Right atrium auricular region (tissue), 2 donors: ENCODE measurements at regions not wholly inside any gene's neighbourhood (a gene's known extent, or its start where the extent isn't known, plus 50 kb on each side); places are given as distances from the start of the nearest gene placed in this dataset.

ENCODE experiments used
- DNase-seq: peaks from one replicate; pipeline ENCODE4 v3.0.0-alpha.2; 2019; ENCODE audit warnings: low spot score
- H3K27ac ChIP-seq, 2 donors: fragments of 200-600 bp; sonication (generic); 1 replicate in 1 of 2; 2 replicates in 1 of 2; pipeline ENCODE4 v1.5.1; 2016 to 2019
- H3K27me3 ChIP-seq, 2 donors: fragments of 200-600 bp; sonication (generic); one replicate each; pipeline versions ENCODE4 v1.5.1 to v1.6.0; 2017 to 2019
- H3K36me3 ChIP-seq: fragments of 200-600 bp; sonication (generic); one replicate; pipeline ENCODE4 v1.5.1; 2016
- H3K4me1 ChIP-seq, 2 donors: fragments of 200-600 bp; sonication (generic); one replicate each; pipeline versions ENCODE4 v1.5.1 to v1.6.0; 2017 to 2019
- H3K4me3 ChIP-seq, 2 donors: fragments of 200-600 bp; sonication (generic); 1 replicate in 1 of 2; 2 replicates in 1 of 2; pipeline ENCODE4 v1.5.1; 2017 to 2019; ENCODE audit warnings: mild to moderate bottlenecking in 1 of 2, moderate library complexity in 1 of 2
- H3K9me3 ChIP-seq, 2 donors: fragments of 200-600 bp; sonication (generic); one replicate each; pipeline ENCODE4 v1.5.1; 2019
- CTCF ChIP-seq, 2 donors: fragments of 200-600 bp; sonication (generic); IDR thresholded peaks; one replicate each; pipeline ENCODE4 v1.5.1; 2019; ENCODE audit warnings: antibody characterized with exemption in 2 of 2

GRCh38 chr15:94162939-94163338 lies 68.4 kb upstream of the MCTP2 start:
- no peak for TF ChIP-seq CTCF (IDR thresholded peaks at IDR 0.05)
- H3K27me3 ChIP-seq, result no peaks in the 10 kb centered on the region
- DNase-seq, result no peak

GRCh38 chr15:94154255-94154654 lies 77.1 kb upstream of the MCTP2 start:
- H3K4me3 ChIP-seq, result no peak overlapping the region
- no peak overlapping the region for H3K27ac ChIP-seq
- H3K36me3 ChIP-seq, result no peaks in the 10 kb centered on the region
- DNase-seq, result no peak
- no peaks in the 10 kb centered on the region for H3K4me1 ChIP-seq
- H3K27me3 ChIP-seq, result no peaks in the 10 kb centered on the region
- no peak for TF ChIP-seq CTCF (IDR thresholded peaks at IDR 0.05)
- no peaks in the 10 kb centered on the region for H3K9me3 ChIP-seq

More at GRCh38 chr15:94162939-94163338, 68.4 kb upstream of the MCTP2 start:
- Histone ChIP-seq H3K36me3 (no peaks in the 10 kb centered on the region), H3K9me3 (no peaks in the 10 kb centered on the region), H3K4me1 (no peaks in the 10 kb centered on the region), H3K4me3 (no peak overlapping the region), H3K27ac (no peak overlapping the region)

GRCh38 chr15:94145046-94145445 lies 86.3 kb upstream of the MCTP2 start:
- no peaks in the 10 kb centered on the region for H3K4me1 ChIP-seq
- no peaks in the 10 kb centered on the region for H3K27me3 ChIP-seq
- no peaks in the 10 kb centered on the region for H3K9me3 ChIP-seq
- no peaks in the 10 kb centered on the region for H3K36me3 ChIP-seq
- no peak for DNase-seq
- no peak for TF ChIP-seq CTCF (IDR thresholded peaks at IDR 0.05)
- H3K4me3 ChIP-seq, result no peak overlapping the region
- no peak overlapping the region for H3K27ac ChIP-seq

- no peak overlapping the region for H3K27ac ChIP-seq
- H3K36me3 ChIP-seq, result no peaks in the 10 kb centered on the region
- TF ChIP-seq CTCF (IDR thresholded peaks at IDR 0.05), result no peak
- no peaks in the 10 kb centered on the region for H3K9me3 ChIP-seq
- no peaks in the 10 kb centered on the region for H3K27me3 ChIP-seq
- no peak overlapping the region for H3K4me3 ChIP-seq
- DNase-seq, result no peak
- no peaks in the 10 kb centered on the region for H3K4me1 ChIP-seq
Measured at GRCh38 chr15:94141802-94142201, 89.6 kb upstream of the MCTP2 start.

GRCh38 chr15:94135486-94136147 lies 95.7 kb upstream of the MCTP2 start:
- no peak for DNase-seq
- TF ChIP-seq CTCF (IDR thresholded peaks at IDR 0.05), result no peak
- H3K36me3 ChIP-seq, result no peaks in the 10 kb centered on the region
- no peak overlapping the region for H3K27ac ChIP-seq
- H3K4me3 ChIP-seq, result no peak overlapping the region
- H3K9me3 ChIP-seq, result no peaks in the 10 kb centered on the region
- H3K4me1 ChIP-seq, result no peaks in the 10 kb centered on the region
- H3K27me3 ChIP-seq, result no peaks in the 10 kb centered on the region

- H3K9me3 ChIP-seq, result no peaks in the 10 kb centered on the region
- no peak for TF ChIP-seq CTCF (IDR thresholded peaks at IDR 0.05)
- no peaks in the 10 kb centered on the region for H3K27me3 ChIP-seq
Measured at GRCh38 chr15:94131875-94132274, 99.5 kb upstream of the MCTP2 start.

More at GRCh38 chr15:94131875-94132274, 99.5 kb upstream of the MCTP2 start:
- DNase-seq, result no peak
- Histone ChIP-seq H3K36me3 (no peaks in the 10 kb centered on the region), H3K4me3 (no peak overlapping the region), H3K27ac (no peak overlapping the region), H3K4me1 (no peaks in the 10 kb centered on the region)
